ENCODE measurements at regions not wholly inside any gene's neighbourhood (a gene's known extent, or its start where the extent isn't known, plus 50 kb on each side); places are given as distances from the start of the nearest gene placed in this dataset.
"Not testable (repeated sequence)": the region's sequence is repeated elsewhere in the genome, so short reads cannot be mapped to it uniquely, and the experiment has no call there.

- intact Hi-C loops (cut with DNase I; ENCODE audit: low total_unique reads), result no loop called here
- WGBS, 2 donors, result 90 to 95% methylated on average over 2 of the region's 2 CpGs
- TF ChIP-seq CTCF (IDR thresholded peaks at IDR 0.05) (no peak), POLR2A (IDR thresholded peaks at IDR 0.05) (no peak)
- H3K4me3 ChIP-seq (ENCODE audit: low read depth, poor library complexity, severe bottlenecking), result no peak overlapping the region
- DNase-seq (ENCODE audit: low spot score in 2 of 2), result no peak
Measured at GRCh38 chr4:79598214-79598613, 190.2 kb upstream of the GK2 start.

GRCh38 chr4:79597266-79597665 lies 189.2 kb upstream of the GK2 start:
- no peak for TF ChIP-seq POLR2A (IDR thresholded peaks at IDR 0.05)
- TF ChIP-seq CTCF (IDR thresholded peaks at IDR 0.05), result no peak
- WGBS, 2 donors, result 20 to 31% methylated on average over 2 of the region's 2 CpGs
- DNase-seq (ENCODE audit: low spot score in 2 of 2), result no peak
- intact Hi-C loops (cut with DNase I; ENCODE audit: low total_unique reads), result no loop called here
- H3K4me3 ChIP-seq (ENCODE audit: low read depth, poor library complexity, severe bottlenecking), result no peak overlapping the region

GRCh38 chr4:79592218-79592617 lies 184.2 kb upstream of the GK2 start:
- 51 to 57% methylated on average over 6 of the region's 6 CpGs for WGBS, 2 donors
- intact Hi-C loops (cut with DNase I; ENCODE audit: low total_unique reads); H3K4me3 ChIP-seq (ENCODE audit: low read depth, poor library complexity, severe bottlenecking); DNase-seq (ENCODE audit: low spot score in 2 of 2): not testable (repeated sequence)

GRCh38 chr4:79588679-79589078 lies 180.7 kb upstream of the GK2 start:
- no peak overlapping the region for H3K4me3 ChIP-seq (ENCODE audit: low read depth, poor library complexity, severe bottlenecking)
- intact Hi-C loops (cut with DNase I; ENCODE audit: low total_unique reads), result no loop called here
- TF ChIP-seq CTCF (IDR thresholded peaks at IDR 0.05) (no peak), POLR2A (IDR thresholded peaks at IDR 0.05) (no peak)
- no peak for DNase-seq (ENCODE audit: low spot score in 2 of 2)
- 40 to 62% methylated on average over 1 of the region's 1 CpG for WGBS, 2 donors

- H3K4me3 ChIP-seq (ENCODE audit: low read depth, poor library complexity, severe bottlenecking); intact Hi-C loops (cut with DNase I; ENCODE audit: low total_unique reads); DNase-seq (ENCODE audit: low spot score in 2 of 2): not testable (repeated sequence)
- 91 to 96% methylated on average over 2 of the region's 2 CpGs for WGBS, 2 donors
Measured at GRCh38 chr4:79587207-79587606, 179.2 kb upstream of the GK2 start.

- TF ChIP-seq POLR2A (IDR thresholded peaks at IDR 0.05), result no peak
- TF ChIP-seq CTCF (IDR thresholded peaks at IDR 0.05), result no peak
- no peak overlapping the region for H3K4me3 ChIP-seq (ENCODE audit: low read depth, poor library complexity, severe bottlenecking)
- DNase-seq (ENCODE audit: low spot score in 2 of 2), result no peak
- WGBS, 2 donors, result 86% methylated on average over 3 of the region's 3 CpGs
- intact Hi-C loops (cut with DNase I; ENCODE audit: low total_unique reads), result no loop called here
Measured at GRCh38 chr4:79585834-79586233, 177.8 kb upstream of the GK2 start.

- intact Hi-C loops (cut with DNase I; ENCODE audit: low total_unique reads), result no loop called here
- no peak for DNase-seq (ENCODE audit: low spot score in 2 of 2)
- no peak overlapping the region for H3K4me3 ChIP-seq (ENCODE audit: low read depth, poor library complexity, severe bottlenecking)
- WGBS, 2 donors, result 80 to 86% methylated on average over 2 of the region's 2 CpGs
- no peak for TF ChIP-seq POLR2A (IDR thresholded peaks at IDR 0.05)
Measured at GRCh38 chr4:79585330-79585729, 177.3 kb upstream of the GK2 start.
